Endodermal cell (in vitro differentiated cells): ENCODE measurements at regions not wholly inside any gene's neighbourhood (a gene's known extent, or its start where the extent isn't known, plus 50 kb on each side); places are given as distances from the start of the nearest gene placed in this dataset.

Experiments
- DNase-seq: peaks from one replicate; pipeline ENCODE4 v3.0.0-alpha.2; 2017
- H3K27ac ChIP-seq: 2 replicates; pipeline ENCODE4 v1.5.1; 2013; ENCODE audit warnings: mild to moderate bottlenecking, low read depth, low read length, moderate library complexity
- H3K27me3 ChIP-seq: 2 replicates; pipeline ENCODE4 v1.6.1; 2013; ENCODE audit warnings: mild to moderate bottlenecking, low read length, moderate library complexity; ENCODE audit not compliant: insufficient read depth, control insufficient read depth, poor library complexity, severe bottlenecking
- H3K36me3 ChIP-seq: 2 replicates; pipeline ENCODE4 v1.7.0; 2013; ENCODE audit warnings: mild to moderate bottlenecking, low read length, moderate library complexity; ENCODE audit not compliant: control insufficient read depth, insufficient read depth
- H3K4me1 ChIP-seq: one replicate; pipeline ENCODE4 v1.7.0; 2013; ENCODE audit warnings: low read length; ENCODE audit not compliant: control insufficient read depth, insufficient read depth
- H3K4me3 ChIP-seq: 2 replicates; pipeline ENCODE4 v1.5.1; 2013; ENCODE audit warnings: mild to moderate bottlenecking, low read length, moderate library complexity
- H3K9ac ChIP-seq: 2 replicates; pipeline ENCODE4 v1.6.1; 2013; ENCODE audit warnings: mild to moderate bottlenecking, low read length, moderate library complexity; ENCODE audit not compliant: poor library complexity, severe bottlenecking; ENCODE audit errors: extremely low read depth
- H3K9me3 ChIP-seq: 2 replicates; pipeline ENCODE4 v1.6.1; 2013; ENCODE audit warnings: mild to moderate bottlenecking, low read length, moderate library complexity; ENCODE audit not compliant: control insufficient read depth
- H3K27ac Mint-ChIP-seq: 2 replicates; pipeline ENCODE4 v1.8.0; 2020; ENCODE audit warnings: mixed read lengths
- H3K27me3 Mint-ChIP-seq: 2 replicates; pipeline ENCODE4 v1.8.0; 2021; ENCODE audit warnings: mild to moderate bottlenecking, mixed read lengths; ENCODE audit not compliant: insufficient read depth
- H3K36me3 Mint-ChIP-seq: 2 replicates; pipeline ENCODE4 v1.8.0; 2020; ENCODE audit warnings: low read depth, mixed read lengths
- H3K4me1 Mint-ChIP-seq: 2 replicates; pipeline ENCODE4 v1.8.0; 2020; ENCODE audit warnings: mixed read lengths
- H3K4me3 Mint-ChIP-seq: 2 replicates; pipeline ENCODE4 v1.8.0; 2020; ENCODE audit warnings: mild to moderate bottlenecking, moderate library complexity, mixed read lengths
- H3K9me3 Mint-ChIP-seq: 2 replicates; pipeline ENCODE4 v1.8.0; 2020; ENCODE audit warnings: mild to moderate bottlenecking, mixed read lengths
- WGBS, 2 experiments: methylation state at CpG; one replicate each; pipeline versions ENCODE4 v1.1.5 to v1.1.7; 2013; ENCODE audit warnings: missing lambda C conversion rate in 2 of 2, mixed read lengths in 1 of 2; ENCODE audit not compliant: insufficient coverage in 1 of 2, insufficient read length in 1 of 2; 5-methylcytosine and 5-hydroxymethylcytosine counted together
- TF ChIP-seq, protein P1 (sequence below): fragments of 200-600 bp; sonication (generic); conservative IDR thresholded peaks from 2 replicates; pipeline ENCODE4 v1.5.0; 2021; ENCODE audit warnings: antibody characterized with exemption, mild to moderate bottlenecking

DNA sequence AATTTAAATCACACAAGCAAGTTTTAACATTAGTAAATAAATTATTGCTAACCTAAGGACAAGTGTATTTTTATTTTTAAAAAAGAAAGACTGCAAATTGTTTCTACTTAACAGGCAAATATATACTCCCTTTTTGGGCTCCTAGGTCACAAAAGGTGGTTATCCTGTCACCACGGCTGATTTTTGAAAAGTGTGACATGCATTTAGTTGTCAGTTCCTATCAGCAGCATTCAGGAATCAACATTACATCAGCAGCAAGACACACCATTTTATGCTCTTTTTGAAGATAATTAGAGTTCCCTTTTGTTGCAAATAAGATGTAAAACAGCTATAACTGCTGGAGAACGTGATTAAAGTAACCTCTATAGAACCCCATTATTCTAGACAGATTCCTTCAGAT, 357.5 kb upstream of the TMCO5A start:
- Histone ChIP-seq H3K9me3 (no peaks in the 10 kb centered on the region), H3K27ac (no peak overlapping the region), H3K36me3 (no peaks in the 10 kb centered on the region), H3K4me1 (no peaks in the 10 kb centered on the region), H3K4me3 (no peak overlapping the region), H3K27me3 (no peaks in the 10 kb centered on the region), H3K9ac (no peak overlapping the region)
- Mint-ChIP-seq H3K27me3 (no peaks in the 10 kb centered on the region), H3K4me3 (no peak overlapping the region), H3K9me3 (peaks cover 3% of the 10 kb centered on the region), H3K4me1 (peaks cover 6% of the 10 kb centered on the region), H3K27ac (no peak overlapping the region), H3K36me3 (no peaks in the 10 kb centered on the region)
- DNase-seq = no peak
- TF ChIP-seq, protein P1, sequence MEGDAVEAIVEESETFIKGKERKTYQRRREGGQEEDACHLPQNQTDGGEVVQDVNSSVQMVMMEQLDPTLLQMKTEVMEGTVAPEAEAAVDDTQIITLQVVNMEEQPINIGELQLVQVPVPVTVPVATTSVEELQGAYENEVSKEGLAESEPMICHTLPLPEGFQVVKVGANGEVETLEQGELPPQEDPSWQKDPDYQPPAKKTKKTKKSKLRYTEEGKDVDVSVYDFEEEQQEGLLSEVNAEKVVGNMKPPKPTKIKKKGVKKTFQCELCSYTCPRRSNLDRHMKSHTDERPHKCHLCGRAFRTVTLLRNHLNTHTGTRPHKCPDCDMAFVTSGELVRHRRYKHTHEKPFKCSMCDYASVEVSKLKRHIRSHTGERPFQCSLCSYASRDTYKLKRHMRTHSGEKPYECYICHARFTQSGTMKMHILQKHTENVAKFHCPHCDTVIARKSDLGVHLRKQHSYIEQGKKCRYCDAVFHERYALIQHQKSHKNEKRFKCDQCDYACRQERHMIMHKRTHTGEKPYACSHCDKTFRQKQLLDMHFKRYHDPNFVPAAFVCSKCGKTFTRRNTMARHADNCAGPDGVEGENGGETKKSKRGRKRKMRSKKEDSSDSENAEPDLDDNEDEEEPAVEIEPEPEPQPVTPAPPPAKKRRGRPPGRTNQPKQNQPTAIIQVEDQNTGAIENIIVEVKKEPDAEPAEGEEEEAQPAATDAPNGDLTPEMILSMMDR = no peak
- 75 to 83% methylated on average over 1 to 2 of the region's 2 CpGs for WGBS, 2 experiments

GRCh38 chr15:37581866-37582532, 352.4 kb upstream of the TMCO5A start:
- Mint-ChIP-seq H3K36me3 (no peaks in the 10 kb centered on the region), H3K27me3 (no peaks in the 10 kb centered on the region), H3K9me3 (peaks cover 14% of the 10 kb centered on the region), H3K27ac (no peak overlapping the region), H3K4me3 (no peak overlapping the region), H3K4me1 (peaks cover 5% of the 10 kb centered on the region)
- no peak overlapping the region for H3K9ac ChIP-seq
- TF ChIP-seq, protein P1 = no peak
- H3K4me1 ChIP-seq = no peaks in the 10 kb centered on the region
- no peak overlapping the region for H3K4me3 ChIP-seq
- peak; percentile 54 for DNase-seq
- no peak overlapping the region for H3K27ac ChIP-seq
- H3K36me3 ChIP-seq = no peaks in the 10 kb centered on the region
- WGBS, 2 experiments = 92 to 98% methylated on average over 5 to 25 of the region's 25 CpGs
- peaks cover 9% of the 10 kb centered on the region for H3K9me3 ChIP-seq
- H3K27me3 ChIP-seq = no peaks in the 10 kb centered on the region

DNA sequence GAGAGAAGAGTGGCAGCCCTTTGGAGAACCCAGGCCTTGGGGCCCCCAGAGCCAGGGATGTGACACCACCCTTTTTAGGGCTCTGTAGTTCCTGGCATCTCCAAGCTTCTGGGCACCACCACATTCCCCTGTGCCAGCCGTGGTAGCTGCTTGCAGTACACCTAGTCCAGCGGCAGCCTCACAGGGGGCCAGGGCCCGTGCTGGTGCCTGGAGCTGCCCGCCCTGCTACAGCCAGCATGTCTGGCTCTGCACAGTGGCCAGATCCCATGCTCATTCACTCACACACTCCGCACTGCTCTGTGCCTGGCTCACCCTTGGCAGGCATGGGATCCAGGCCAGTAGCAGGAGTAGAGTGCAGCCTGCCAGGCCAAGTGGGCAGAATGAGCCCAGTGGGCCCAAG, 351.6 kb upstream of the TMCO5A start:
- Mint-ChIP-seq H3K4me1 (peaks cover 4% of the 10 kb centered on the region), H3K27me3 (no peaks in the 10 kb centered on the region), H3K4me3 (no peak overlapping the region), H3K36me3 (no peaks in the 10 kb centered on the region), H3K9me3 (peaks cover 14% of the 10 kb centered on the region), H3K27ac (no peak overlapping the region)
- Histone ChIP-seq H3K4me1 (no peaks in the 10 kb centered on the region), H3K9me3 (peaks cover 9% of the 10 kb centered on the region), H3K36me3 (no peaks in the 10 kb centered on the region), H3K4me3 (no peak overlapping the region), H3K27me3 (no peaks in the 10 kb centered on the region), H3K9ac (no peak overlapping the region), H3K27ac (no peak overlapping the region)
- DNase-seq = no peak
- 94% methylated on average over 5 of the region's 5 CpGs; no CpG with 5 or more reads in 1 of the 2 experiments for WGBS, 2 experiments
- TF ChIP-seq, protein P1 = no peak
